ENCODE measurements at regions not wholly inside any gene's neighbourhood (a gene's known extent, or its start where the extent isn't known, plus 50 kb on each side); places are given as distances from the start of the nearest gene placed in this dataset.

DNA sequence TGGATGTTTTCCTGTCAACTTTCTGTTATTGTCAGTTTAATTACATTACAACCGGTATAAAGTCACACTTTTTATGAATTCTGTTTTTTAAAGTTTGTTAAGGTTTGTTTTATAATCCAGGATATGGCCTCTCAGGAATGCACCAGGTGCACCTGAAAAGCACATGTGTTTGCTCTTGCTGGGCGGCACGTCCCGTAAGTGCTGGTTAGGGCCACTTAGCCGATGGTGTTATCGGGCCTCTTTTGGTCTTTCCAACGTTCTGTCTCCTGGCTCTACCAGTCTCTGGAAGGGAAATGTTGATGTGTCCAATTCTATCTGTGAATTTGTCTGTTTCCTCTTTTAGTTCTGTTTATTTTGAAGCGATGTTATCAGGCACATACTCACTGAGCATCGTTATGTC lies 695.7 kb downstream of the BRD1 start:
- TF ChIP-seq EZH2phosphoT487 (IDR thresholded peaks at IDR 0.05; ENCODE audit: low read length), result no peak
- TF ChIP-seq, protein P1, sequence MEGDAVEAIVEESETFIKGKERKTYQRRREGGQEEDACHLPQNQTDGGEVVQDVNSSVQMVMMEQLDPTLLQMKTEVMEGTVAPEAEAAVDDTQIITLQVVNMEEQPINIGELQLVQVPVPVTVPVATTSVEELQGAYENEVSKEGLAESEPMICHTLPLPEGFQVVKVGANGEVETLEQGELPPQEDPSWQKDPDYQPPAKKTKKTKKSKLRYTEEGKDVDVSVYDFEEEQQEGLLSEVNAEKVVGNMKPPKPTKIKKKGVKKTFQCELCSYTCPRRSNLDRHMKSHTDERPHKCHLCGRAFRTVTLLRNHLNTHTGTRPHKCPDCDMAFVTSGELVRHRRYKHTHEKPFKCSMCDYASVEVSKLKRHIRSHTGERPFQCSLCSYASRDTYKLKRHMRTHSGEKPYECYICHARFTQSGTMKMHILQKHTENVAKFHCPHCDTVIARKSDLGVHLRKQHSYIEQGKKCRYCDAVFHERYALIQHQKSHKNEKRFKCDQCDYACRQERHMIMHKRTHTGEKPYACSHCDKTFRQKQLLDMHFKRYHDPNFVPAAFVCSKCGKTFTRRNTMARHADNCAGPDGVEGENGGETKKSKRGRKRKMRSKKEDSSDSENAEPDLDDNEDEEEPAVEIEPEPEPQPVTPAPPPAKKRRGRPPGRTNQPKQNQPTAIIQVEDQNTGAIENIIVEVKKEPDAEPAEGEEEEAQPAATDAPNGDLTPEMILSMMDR (IDR thresholded peaks at IDR 0.05; ENCODE audit: low read length), result no peak
- TF ChIP-seq EZH2 (optimal IDR thresholded peaks at IDR 0.05; ENCODE audit: low read depth, low read length), result no peak

Data from MM.1S (cell line).